NCI-H345 treated with DMSO at 0.1 percent for 48 hours (cell line): ENCODE measurements at regions not wholly inside any gene's neighbourhood (a gene's known extent, or its start where the extent isn't known, plus 50 kb on each side); places are given as distances from the start of the nearest gene placed in this dataset.
"Not testable (repeated sequence)": the region's sequence is repeated elsewhere in the genome, so short reads cannot be mapped to it uniquely, and the experiment has no call there.

ENCODE experiments used
- DNase-seq: peaks from one replicate; lab custom pipeline; 2025; ENCODE audit not compliant: unreplicated experiment; lab: John Stamatoyannopoulos, UW

DNA sequence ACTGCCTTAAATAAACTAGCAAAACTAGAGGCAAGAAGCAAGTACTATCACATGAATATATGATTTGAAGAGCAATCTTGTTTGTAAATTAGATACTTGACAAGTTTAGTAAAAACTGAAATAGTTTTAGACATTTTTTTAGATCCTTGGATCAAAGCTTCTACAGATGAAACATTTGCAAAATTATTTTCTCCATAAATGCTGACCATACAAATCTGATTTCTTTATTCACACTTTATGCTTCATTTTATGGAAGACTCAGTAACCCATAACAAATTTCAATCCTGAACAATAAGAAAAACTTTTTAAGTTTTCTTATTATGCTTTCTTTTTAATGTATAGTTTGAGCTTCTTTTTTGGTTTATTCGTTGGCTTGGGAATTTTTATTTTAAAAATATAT, 750.2 kb upstream of the SLITRK5 start:
- no peak for DNase-seq

DNA sequence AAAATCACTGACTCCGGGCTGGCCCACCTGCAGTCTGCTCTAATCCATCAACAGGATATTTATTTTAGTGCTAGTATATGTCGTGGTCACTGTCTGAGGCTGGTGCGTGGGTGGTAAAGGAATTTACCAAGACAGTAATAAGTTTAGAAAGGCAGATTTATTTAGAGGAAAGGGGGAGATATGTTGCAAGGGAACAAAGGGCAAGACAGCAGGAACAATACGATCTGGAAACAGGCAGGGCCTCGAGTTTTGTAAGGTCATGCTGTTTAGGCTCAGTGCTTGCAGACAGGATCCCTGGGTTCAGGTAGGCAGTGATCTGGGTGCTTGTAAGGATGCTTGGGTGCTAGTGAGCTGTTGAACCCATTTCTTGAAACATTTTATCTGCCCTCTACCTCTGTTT, 748.2 kb upstream of the SLITRK5 start:
- DNase-seq: no peak

DNA sequence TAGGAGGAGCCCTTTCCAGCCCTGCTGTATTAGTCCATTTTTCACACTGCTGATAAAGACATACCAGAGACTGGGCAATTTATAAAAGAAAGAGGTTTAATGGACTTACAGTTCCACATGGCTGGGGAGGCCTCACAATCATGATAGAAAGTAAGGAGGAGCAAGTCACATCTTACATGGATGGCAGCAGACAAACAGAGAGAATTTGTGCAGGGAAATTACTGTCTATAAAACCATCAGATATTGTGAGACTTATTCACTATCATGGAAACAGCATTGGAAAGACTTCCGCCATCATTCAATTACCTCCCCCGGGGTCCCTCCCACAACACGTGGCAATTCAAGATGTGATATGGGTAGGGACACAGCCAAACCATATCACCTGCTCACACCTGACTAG, 744.3 kb upstream of the SLITRK5 start:
- DNase-seq: not testable (repeated sequence)

DNA sequence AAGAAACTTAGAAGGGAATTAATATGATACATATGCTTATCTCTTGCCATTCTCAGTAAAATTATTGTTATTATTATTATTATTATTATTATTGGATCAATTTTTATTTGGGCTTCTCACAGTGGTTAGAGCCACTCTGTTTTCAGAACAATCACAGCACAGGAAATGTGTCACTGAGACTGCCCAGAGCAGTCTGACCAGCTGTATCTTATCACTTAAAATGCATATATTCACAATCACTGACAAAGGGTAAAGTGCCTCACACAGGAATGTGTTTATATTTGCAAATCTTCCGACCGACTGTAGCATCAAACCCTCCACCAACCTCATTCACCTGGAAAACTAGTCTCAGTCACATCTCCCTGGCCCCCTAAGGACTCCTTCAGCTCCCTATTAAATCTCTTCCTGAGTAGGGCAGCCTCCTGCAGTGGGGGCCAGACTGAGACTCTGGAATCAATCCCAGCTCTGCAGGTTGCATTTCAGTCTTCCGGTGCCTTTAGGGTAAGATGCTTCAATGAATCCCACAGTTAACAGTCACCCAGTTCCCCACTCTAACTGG, 738.3 kb upstream of the SLITRK5 start:
- no peak for DNase-seq

DNA sequence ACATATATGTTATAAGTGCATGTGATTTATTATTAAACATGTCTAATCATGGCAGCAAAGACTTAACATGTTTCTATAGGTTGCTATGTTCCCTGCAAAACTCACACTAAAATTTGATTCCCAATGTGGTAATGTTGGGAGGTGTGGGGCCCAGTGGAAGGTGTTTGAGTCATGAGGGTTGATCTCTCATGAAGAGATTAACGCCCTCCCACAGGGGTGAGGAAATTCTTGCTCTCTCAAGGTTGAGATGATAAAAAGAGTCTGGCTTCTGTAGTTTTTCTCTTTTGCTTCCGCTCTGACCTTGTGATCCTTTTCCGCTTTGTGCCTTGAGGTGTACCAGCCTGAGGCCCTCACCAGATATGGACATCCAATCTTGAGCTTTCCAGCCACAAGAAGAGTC, 737.5 kb upstream of the SLITRK5 start:
- DNase-seq: no peak

DNA sequence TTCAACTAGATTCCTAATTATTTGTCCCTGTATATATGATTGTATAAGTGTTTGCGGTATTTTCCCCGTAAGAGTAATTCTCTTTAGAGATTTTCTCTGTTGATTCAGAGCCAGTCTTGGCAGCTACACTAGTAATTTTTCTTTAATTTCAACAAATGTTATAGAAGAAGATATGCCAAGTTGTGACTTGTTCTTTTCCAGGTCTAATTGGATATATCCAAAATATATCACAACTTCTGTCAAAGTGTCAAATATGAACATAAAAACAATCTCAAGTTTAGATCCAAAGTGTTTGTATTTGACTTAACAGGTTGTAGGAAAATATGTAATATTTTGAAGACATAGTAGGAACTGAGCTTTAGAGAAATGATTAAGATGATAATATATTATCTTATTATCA, 733.9 kb upstream of the SLITRK5 start:
- DNase-seq: no peak

DNA sequence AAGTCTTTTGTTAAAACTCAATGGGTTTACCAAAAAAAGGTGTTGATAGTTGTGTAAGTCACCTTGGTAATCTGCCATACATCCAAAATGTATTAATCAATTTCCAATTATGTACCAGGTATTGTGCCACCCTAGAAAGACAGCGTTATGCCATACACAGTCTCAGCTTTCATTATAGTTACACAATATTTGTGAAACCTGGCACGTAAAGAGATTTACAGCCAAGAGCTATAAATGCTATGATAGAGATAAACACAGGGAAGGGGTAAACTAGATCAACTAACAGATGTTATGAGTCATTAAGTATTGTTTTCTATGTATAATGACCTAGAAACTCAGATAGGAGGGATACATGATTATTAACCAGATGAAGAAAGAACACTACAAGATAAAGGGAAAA, 725.6 kb upstream of the SLITRK5 start:
- no peak for DNase-seq

DNA sequence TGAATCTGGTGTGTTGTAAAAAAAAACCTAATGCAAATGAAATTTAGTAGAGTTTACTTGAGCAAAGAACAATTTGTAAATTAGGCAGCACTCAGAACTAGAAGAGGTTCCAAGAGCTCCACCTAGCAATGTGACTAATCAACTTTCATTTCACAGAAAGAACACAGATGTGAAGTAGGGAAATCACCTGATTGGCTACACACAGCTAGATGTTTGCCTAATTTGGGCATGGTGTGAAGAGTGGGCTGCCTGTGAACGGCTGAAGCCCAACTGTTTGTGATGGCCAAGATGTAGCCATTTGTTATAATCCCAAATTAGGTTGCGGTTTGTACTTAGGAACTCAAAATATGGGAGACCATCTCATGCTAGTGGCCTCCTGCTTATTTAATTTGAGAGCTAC, 724.4 kb upstream of the SLITRK5 start:
- no peak for DNase-seq

DNA sequence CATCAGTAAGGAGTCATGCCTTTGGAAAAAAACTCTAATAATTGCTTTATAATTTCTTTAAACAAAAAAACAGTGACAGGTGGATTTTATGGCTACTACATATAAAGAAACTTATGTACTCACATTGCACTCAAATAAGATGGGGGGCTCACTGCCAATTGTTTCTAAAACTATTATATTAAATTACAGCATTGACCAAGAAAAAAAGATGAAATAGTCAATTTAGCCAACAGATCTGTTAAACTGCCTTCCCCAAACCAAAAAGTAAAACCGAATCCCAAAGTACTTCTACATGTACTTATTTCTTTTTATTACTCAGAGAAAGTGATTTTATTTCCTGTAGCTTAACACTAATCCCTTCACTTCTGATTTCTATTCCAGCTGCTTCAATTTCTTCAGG, 716.8 kb upstream of the SLITRK5 start:
- DNase-seq: no peak

DNA sequence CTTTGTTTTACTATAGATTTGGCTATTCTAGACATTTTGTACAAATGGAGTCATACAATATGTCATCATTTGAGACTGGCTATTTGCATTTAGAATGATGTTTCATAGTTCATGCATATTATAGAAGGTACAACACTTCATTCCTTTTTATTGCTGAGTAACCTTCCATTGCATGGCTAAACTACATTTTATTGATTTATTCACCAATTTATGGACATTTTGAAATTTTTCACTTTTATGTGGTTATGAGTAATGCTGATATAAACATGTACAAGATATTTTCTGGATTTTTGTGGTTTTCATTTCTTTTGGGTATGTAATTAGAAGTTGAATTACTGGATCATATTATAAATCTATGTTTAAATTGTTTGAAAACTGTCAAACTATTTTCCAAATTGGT, 710.3 kb upstream of the SLITRK5 start:
- DNase-seq: no peak

DNA sequence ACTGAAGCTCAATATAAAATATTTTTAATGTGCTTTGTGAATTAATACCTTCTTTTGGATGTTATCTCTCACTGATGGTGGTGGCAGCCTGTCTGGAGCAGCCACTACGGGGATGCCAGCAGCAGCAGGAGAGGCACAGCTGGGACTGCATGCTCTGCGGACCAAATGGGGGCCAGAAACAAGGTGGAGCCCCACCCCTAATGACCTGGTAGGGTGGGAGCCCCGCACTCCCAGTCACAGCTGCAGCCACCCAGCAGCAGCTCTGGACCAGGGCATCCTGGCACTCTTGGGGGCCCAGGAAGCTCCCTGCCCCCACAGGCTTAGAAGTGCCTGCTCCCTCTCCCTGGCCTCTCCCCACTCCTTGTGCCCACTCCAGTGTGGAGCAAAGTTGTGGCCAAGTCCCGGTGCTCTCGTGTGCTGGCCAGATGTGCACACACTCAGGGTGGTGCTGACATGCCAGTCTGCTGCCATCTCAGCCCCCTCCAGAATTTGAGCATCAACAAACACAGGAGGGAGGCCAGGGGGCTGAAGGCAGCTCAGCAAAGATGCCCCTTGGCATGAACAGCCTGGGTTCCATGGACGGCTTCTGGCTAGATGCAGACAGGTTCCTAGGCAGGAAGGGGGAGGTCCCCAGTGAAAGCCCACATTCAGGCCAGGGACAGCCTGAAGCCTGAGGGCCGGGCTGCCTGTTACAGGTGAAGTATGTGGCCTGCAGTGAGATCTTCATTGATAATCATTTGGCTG, 696.7 kb upstream of the SLITRK5 start:
- DNase-seq: no peak

DNA sequence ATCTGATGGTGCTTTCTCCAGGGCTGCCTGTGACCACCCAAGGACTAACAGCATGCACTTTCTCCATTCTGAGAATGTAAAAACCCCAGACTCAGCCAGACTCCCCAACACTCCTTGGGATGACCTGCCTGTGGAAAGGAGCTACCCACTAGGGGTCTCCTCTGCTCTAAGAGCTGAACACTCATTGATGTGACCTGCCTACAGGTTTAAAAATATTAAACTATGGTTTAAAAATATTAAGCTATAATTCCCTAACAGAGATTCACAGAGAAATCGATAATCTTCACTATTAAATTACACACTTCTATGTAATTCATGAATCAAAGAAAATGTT, 696.2 kb upstream of the SLITRK5 start:
- DNase-seq: no peak

DNA sequence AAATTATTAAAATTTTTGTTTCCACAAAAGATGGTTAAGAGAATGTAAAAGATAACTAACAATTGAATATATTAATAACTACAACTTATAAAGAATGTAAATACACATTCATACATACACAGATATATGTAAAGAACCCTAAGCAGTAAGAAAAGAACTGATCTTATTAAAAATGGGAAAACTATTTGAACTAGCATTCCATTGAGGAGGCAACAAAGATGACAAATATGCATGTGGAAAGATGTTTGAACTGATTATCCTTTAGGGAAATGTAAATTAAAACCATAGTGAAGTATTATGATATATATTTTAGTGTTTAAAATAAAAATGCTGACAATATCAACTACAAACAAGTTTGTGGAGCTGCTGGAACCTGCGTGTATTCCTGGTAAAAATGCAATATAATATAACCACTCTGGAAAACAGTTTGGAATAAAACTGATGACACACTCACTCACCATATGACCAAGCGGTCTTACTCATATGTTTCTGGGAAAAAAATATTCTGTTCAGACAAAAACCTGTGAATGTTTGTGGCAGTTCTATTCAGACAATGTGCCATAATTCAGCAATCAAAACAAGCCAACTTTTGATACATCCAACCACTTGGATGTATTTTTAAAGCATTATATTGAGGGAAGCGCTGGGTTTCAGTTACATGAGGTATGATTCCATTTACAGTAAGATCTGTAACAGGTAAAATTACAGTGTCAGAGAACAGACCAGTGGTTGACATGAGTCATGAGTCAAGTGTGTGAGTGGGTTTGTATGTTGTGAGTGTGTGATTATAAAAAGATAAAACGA, 694.4 kb upstream of the SLITRK5 start:
- DNase-seq: no peak

DNA sequence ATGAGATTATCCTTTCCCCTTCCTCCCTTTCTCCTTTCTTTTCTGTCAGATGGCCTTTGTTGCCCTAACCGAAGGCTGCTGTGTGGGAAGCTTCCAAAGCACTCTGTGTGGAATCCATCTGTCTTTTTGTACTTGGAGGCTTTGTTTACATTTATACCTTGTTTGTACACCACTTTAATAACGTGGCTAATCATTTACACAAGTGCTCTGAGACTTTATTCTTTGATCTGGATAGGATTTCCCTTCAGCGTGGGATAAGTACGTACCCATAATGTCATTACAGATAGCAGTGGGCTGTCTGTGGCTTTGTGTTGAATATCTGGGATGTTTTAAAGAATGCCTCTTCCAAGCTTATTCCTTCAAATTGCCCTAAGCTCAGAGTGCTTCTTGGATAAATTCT, 684.7 kb upstream of the SLITRK5 start:
- peak; percentile 57 for DNase-seq

DNA sequence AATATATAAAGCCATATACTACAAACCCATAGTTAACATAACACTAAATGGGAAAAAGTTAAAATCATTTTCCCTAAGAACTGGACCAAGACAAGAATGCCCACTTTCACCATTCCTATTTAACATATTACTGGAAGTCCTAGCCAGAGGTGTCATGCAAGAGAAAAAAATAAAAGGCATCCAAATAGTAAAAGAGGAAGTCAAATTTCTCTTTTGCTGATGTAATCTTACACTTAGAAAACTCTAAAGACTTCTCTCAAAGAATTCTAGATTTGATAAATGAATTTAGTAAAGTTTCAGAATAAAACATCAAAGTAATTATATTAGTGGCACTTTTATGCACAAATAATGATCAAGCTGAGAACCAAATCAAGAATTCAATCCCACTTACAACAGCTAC, 678.9 kb upstream of the SLITRK5 start:
- no peak for DNase-seq

DNA sequence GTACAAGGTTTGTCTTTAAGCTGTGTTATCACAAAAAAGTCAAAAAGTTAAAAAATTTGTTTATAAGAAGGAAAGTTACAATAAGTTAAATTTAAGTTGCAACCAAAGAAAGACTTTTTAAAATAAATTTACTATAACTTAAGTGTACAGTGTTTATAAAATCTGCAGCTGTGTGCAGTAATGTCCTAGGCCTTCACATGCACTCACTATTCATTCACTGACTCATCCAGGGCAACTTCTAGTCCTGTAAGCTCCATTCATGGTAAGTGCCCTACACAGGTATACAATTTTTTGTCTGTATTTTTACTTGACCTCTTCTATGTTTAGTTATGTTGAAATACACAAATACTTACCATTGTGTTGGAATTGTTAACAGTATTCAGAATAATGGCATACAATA, 667.9 kb upstream of the SLITRK5 start:
- DNase-seq: no peak

DNA sequence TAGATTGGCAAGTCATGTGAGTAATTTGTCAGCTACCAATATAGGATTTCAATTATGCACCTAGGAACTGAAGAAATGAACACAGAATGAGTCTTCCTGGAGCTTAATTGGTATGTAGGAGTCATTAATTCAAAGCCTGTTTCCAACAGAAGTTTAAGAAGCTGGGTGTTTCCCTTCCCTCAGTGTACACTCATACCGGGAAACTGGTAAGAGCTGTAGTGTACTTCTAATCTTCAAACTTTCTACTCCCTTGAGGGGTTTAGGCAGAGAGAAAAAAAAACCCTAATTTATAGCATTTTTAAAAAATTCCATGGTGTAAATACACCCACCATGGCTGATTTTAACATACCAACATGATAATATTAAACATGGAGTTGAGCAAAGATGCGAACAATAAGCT, 665.7 kb upstream of the SLITRK5 start:
- DNase-seq: no peak

DNA sequence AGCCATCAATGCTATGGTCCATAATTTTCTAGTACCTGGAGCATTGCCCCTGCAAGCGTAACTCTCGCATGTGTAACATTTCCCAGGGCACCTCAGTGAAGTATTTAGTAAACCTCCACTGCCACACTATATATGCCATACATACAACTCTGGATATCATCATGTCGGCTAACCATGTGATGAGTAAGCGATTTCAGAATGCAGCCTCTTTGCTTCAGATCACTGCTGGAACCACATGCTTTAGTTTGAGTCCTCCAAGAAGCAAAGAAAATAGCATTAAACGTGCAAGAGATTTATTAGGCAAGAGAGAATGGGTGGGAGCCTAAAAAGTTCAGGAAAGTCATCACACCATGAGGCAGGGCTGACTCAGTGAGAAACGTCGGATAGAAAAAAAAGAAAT, 635.6 kb upstream of the SLITRK5 start:
- DNase-seq: no peak

DNA sequence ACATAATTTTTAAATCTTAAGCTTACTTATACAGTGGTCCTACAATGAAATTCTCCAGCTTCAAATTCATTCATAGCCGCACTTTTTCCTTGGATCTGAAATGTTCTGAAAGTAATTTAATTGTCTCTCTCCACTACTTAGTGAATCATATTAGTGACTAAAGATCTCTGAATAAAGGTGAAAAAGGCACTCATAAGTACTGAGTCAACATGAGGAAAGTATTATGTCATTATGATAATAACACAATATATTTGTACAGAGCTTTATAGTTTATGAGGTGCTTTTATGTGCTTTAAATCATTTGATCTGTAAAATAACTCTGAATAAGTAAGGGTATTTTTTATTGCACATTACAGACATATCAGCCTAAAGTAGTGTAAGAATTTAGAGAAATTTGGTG, 628.2 kb upstream of the SLITRK5 start:
- DNase-seq: no peak

DNA sequence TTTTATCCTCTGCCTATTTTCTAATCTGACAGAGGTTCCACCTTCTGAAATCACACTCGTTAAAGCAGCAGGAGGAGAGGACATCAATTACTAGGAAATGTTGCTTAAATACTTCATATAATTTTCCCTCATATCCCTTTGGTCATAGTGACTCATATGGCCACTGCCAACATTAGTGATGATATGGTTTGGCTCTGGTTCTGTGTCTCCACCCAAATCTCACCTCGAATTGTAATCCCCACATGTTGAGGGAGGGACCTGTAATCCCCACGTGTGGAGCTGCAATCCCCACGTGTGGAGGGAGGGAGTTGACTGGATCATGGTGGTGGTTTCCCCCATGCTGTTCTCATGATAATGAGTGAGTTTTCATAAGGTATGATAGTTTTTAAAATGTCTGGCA, 618.4 kb upstream of the SLITRK5 start:
- no peak for DNase-seq

DNA sequence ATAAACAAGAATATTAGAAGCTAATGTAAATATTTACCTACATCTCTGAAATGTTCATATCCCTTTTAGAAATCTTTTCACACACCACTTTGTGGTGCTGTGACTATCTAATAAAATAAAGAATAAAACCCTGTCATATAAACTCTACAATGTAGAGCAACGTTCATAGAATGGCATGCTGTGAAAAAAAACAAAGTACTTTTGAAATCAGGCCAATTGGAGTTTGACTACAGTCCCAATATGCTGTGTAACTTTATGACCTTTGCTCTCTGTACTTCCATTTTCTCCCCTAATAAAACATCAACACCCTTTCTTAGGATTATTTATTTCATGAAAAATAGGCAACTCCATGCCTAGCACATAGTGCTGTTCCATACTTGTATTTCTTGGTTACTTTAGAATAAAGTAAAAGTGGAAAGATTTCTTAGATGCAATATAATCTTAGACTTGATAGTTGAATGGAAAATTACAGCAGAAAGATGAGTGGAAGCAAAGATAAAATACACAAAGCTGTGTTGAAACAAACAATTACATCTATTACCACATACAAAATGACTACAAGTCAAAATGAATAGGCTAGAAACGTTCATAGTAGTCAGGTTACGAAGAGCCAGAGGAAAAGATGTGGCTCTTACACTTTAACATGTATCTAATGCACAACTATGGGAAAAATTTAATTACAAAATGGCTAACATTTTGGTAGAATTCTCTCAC, 613.2 kb upstream of the SLITRK5 start:
- DNase-seq: no peak

DNA sequence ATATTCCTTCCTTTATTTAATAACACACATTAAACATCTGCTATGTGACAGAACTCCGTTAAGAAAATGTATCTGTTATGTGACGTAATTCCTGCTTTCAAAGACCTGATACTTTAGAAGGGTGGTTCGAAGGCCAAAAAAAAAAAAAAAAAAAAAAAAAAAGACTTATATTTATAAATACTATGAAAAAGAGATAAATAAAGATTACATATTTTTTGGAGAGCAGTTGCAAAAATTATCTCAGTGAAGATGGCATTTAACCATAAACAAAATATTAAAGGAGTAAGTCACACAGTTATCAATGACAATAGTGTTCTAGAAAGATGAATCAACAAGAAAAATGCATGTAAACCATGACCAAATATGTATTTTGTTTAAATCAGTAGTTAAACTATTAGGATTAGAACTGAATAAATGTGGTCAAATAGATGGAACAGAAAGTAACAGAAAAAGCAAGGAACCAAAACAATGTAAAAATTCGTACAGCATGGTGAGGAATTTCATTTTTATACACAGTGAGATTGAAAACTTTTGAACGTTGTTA, 612.3 kb upstream of the SLITRK5 start:
- DNase-seq: no peak
